Smooth muscle cell (in vitro differentiated cells): ENCODE measurements at regions not wholly inside any gene's neighbourhood (a gene's known extent, or its start where the extent isn't known, plus 50 kb on each side); places are given as distances from the start of the nearest gene placed in this dataset.

Experiments
- DNase-seq: peaks from one replicate; lab custom pipeline; 2025; ENCODE audit not compliant: unreplicated experiment; lab: John Stamatoyannopoulos, UW
- H2AFZ ChIP-seq: fragments of 200-600 bp; sonication (generic); 2 replicates; pipeline ENCODE4 v1.6.0; 2016; ENCODE audit warnings: antibody characterized with exemption, low read depth, mild to moderate bottlenecking
- H3F3A ChIP-seq: fragments of 200-600 bp; sonication (generic); 2 replicates; pipeline ENCODE4 v1.6.0; 2017; ENCODE audit warnings: antibody characterized with exemption, low read depth
- H3K27ac ChIP-seq: fragments of 200-600 bp; sonication (generic); 2 replicates; pipeline ENCODE4 v1.5.1; 2016; ENCODE audit warnings: low read depth, mild to moderate bottlenecking
- H3K27me3 ChIP-seq: fragments of 200-600 bp; sonication (generic); 2 replicates; pipeline ENCODE4 v1.6.1; 2016; ENCODE audit warnings: low read depth, mild to moderate bottlenecking
- H3K36me3 ChIP-seq: fragments of 200-600 bp; sonication (generic); 2 replicates; pipeline ENCODE4 v1.5.1; 2016; ENCODE audit warnings: low read depth
- H3K4me1 ChIP-seq: fragments of 200-600 bp; sonication (generic); 2 replicates; pipeline ENCODE4 v1.5.1; 2016; ENCODE audit warnings: low read depth
- H3K4me2 ChIP-seq: fragments of 200-600 bp; sonication (generic); 2 replicates; pipeline ENCODE4 v1.6.0; 2016; ENCODE audit warnings: mild to moderate bottlenecking
- H3K4me3 ChIP-seq: fragments of 200-600 bp; sonication (generic); 2 replicates; pipeline ENCODE4 v1.5.1; 2016; ENCODE audit warnings: mild to moderate bottlenecking
- H3K79me2 ChIP-seq: fragments of 200-600 bp; sonication (generic); 2 replicates; pipeline ENCODE4 v1.6.0; 2016; ENCODE audit warnings: low read depth, mild to moderate bottlenecking
- H3K9ac ChIP-seq: fragments of 200-600 bp; sonication (generic); 2 replicates; pipeline ENCODE4 v1.6.0; 2016; ENCODE audit warnings: low read depth
- H3K9me3 ChIP-seq: fragments of 200-600 bp; sonication (generic); replicated peaks from 2 replicates; pipeline ENCODE4 v1.5.1; 2016; ENCODE audit warnings: low read depth
- H4K20me1 ChIP-seq: fragments of 200-600 bp; sonication (generic); 2 replicates; pipeline ENCODE4 v1.6.0; 2016; ENCODE audit warnings: low read depth
- CTCF ChIP-seq: fragments of 200-600 bp; sonication (generic); IDR thresholded peaks from 2 replicates; pipeline ENCODE4 v1.5.1; 2017; ENCODE audit warnings: borderline replicate concordance, mild to moderate bottlenecking, antibody characterized with exemption; ENCODE audit not compliant: insufficient read depth, poor library complexity, severe bottlenecking
- WGBS: methylation state at CpG from one replicate; pipeline ENCODE4 v1.1.7; 2016; ENCODE audit warnings: low lambda C conversion rate; 5-methylcytosine and 5-hydroxymethylcytosine counted together

- Histone ChIP-seq H3K79me2 (no peaks in the 10 kb centered on the region), H3K4me3 (no peak overlapping the region), H3F3A (no peaks in the 10 kb centered on the region), H3K27me3 (peaks cover 16% of the 10 kb centered on the region), H3K9me3 (no peaks in the 10 kb centered on the region), H3K27ac (no peak overlapping the region), H3K4me1 (no peaks in the 10 kb centered on the region), H2AFZ (no peak overlapping the region), H4K20me1 (no peaks in the 10 kb centered on the region), H3K9ac (no peak overlapping the region), H3K36me3 (no peaks in the 10 kb centered on the region), H3K4me2 (no peak overlapping the region)
- no peak for DNase-seq
- TF ChIP-seq CTCF: no peak
- 85% methylated on average over 6 of the region's 6 CpGs for WGBS
Observed at GRCh38 chr14:75361041-75361440, 66.8 kb upstream of the JDP2 start.

- H3K4me3 ChIP-seq: no peak overlapping the region
- no peak overlapping the region for H2AFZ ChIP-seq
- no peaks in the 10 kb centered on the region for H3K36me3 ChIP-seq
- peaks cover 16% of the 10 kb centered on the region for H3K27me3 ChIP-seq
- no peak overlapping the region for H3K4me2 ChIP-seq
- TF ChIP-seq CTCF: no peak
- H3K79me2 ChIP-seq: no peaks in the 10 kb centered on the region
- no peaks in the 10 kb centered on the region for H3K9me3 ChIP-seq
- H3K27ac ChIP-seq: no peak overlapping the region
- no peaks in the 10 kb centered on the region for H3K4me1 ChIP-seq
- H4K20me1 ChIP-seq: no peaks in the 10 kb centered on the region
- no peak overlapping the region for H3K9ac ChIP-seq
- no peaks in the 10 kb centered on the region for H3F3A ChIP-seq
- 92% methylated on average over 7 of the region's 7 CpGs for WGBS
- DNase-seq: no peak
Observed at GRCh38 chr14:75361751-75362433, 65.9 kb upstream of the JDP2 start.

- no peak for DNase-seq
- TF ChIP-seq CTCF: no peak
- 90% methylated on average over 5 of the region's 5 CpGs for whole genome bisulfite sequencing
- H3K4me2 ChIP-seq: no peak overlapping the region
- no peaks in the 10 kb centered on the region for H3F3A ChIP-seq
- H3K4me3 ChIP-seq: no peak overlapping the region
- no peak overlapping the region for H2AFZ ChIP-seq
- no peaks in the 10 kb centered on the region for H4K20me1 ChIP-seq
- no peaks in the 10 kb centered on the region for H3K36me3 ChIP-seq
- no peaks in the 10 kb centered on the region for H3K9me3 ChIP-seq
- no peak overlapping the region for H3K9ac ChIP-seq
- H3K79me2 ChIP-seq: no peaks in the 10 kb centered on the region
- H3K27me3 ChIP-seq: peaks cover 16% of the 10 kb centered on the region
- H3K4me1 ChIP-seq: no peaks in the 10 kb centered on the region
- no peak overlapping the region for H3K27ac ChIP-seq
Observed at GRCh38 chr14:75363130-75363529, 64.7 kb upstream of the JDP2 start.
